Testis (tissue), 2 donors: ENCODE measurements at regions not wholly inside any gene's neighbourhood (a gene's known extent, or its start where the extent isn't known, plus 50 kb on each side); places are given as distances from the start of the nearest gene placed in this dataset.

Experiments used
- POLR2A ChIP-seq: fragments of 450-650 bp; IDR thresholded peaks from one replicate; pipeline ENCODE4 v1.6.1; 2017; ENCODE audit warnings: antibody characterized with exemption, mild to moderate bottlenecking, moderate library complexity
- TF ChIP-seq, protein P1 (sequence below), 3 experiments: fragments of 450-650 bp in 2 of 3; fragments of 200-600 bp in 1 of 3; sonication (generic) in 1 of 3; IDR thresholded peaks; one replicate each; pipeline ENCODE4 v1.5.1; 2016 to 2019; ENCODE audit warnings: antibody characterized with exemption in 3 of 3, mild to moderate bottlenecking in 2 of 3, moderate library complexity in 1 of 3

DNA sequence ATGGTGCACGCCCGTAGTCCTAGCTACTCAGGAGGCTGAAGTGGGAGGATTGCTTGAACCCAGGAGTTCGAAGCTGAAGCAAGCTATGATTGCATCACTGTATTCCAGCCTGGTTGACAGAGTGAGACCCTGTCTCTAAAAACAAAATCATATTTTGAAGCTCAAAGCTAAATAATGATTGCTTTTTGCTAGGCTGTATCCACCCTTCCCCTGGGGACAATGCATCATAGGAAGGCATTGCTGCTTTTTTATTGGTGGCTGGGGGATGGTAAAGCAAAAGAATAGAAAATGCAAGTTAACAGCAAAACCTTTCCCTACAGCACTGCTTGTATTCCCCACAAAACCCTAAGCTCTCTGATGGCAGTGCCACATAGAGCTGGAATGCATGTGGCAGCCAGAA lies 107.5 kb upstream of the WAC start:
- TF ChIP-seq, protein P1, sequence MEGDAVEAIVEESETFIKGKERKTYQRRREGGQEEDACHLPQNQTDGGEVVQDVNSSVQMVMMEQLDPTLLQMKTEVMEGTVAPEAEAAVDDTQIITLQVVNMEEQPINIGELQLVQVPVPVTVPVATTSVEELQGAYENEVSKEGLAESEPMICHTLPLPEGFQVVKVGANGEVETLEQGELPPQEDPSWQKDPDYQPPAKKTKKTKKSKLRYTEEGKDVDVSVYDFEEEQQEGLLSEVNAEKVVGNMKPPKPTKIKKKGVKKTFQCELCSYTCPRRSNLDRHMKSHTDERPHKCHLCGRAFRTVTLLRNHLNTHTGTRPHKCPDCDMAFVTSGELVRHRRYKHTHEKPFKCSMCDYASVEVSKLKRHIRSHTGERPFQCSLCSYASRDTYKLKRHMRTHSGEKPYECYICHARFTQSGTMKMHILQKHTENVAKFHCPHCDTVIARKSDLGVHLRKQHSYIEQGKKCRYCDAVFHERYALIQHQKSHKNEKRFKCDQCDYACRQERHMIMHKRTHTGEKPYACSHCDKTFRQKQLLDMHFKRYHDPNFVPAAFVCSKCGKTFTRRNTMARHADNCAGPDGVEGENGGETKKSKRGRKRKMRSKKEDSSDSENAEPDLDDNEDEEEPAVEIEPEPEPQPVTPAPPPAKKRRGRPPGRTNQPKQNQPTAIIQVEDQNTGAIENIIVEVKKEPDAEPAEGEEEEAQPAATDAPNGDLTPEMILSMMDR (IDR thresholded peaks at IDR 0.05) = no peak
- no peak for TF ChIP-seq POLR2A
